Left colon (tissue), 2 donors: ENCODE measurements at regions not wholly inside any gene's neighbourhood (a gene's known extent, or its start where the extent isn't known, plus 50 kb on each side); places are given as distances from the start of the nearest gene placed in this dataset.

Source experiments
- ATAC-seq: fragments of 200-7000 bp; cut with Tn5 transposase; one replicate; pipeline ENCODE4 v1.9.1; 2020; ENCODE audit warnings: mild to moderate bottlenecking, moderate library complexity
- DNase-seq, 2 donors: peaks; one replicate each; pipeline ENCODE4 v3.0.0-alpha.2; 2020
- intact Hi-C, 2 donors: fragments of 100-400 bp; cut with DNase I in 1 of 2; cut with micrococcal nuclease in 1 of 2; formaldehyde crosslinking; loops; one replicate each; pipeline versions ENCODE4 v1.11.2 to v1.14.0; 2022; cut with DNase I, micrococcal nuclease
- donor health status: DM: no; HTN: no; CAD: no.
- donor health status: DM: yes; HTN: yes; CAD: no.

DNA sequence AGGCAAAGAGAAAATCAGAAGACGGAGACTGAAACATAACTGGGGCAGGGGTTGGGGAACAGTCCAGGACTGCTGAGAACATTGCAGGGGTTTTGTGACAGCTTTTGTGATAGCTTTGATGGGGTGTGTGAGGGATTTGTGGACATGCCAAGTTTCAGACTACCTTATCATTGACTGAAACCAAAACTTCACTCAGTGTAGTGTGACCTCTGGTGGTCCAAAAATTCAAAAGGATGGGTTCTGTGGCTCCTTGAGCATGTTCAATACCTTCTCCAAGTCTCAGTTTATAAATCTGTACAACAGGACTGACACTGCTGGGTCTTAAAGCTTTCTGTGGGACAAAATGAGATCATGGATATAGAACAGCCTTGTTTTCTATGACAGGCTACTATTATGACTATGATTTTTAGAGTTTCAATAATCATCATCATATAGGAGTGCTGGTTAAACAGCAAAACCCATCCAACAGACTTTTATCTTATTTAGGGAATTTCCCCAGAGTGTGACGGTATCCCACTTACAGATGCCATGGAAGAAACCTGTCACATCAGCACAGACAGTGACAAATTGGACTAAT, 259.2 kb upstream of the SLC14A2 start:
- DNase-seq, result no peak
- no peak for ATAC-seq
- intact Hi-C loops, result no loop called here

GRCh38 chr18:45357686-45358470, 257.4 kb upstream of the SLC14A2 start:
- intact Hi-C loops, result no loop called here
- no peak for DNase-seq
- no peak for ATAC-seq

DNA sequence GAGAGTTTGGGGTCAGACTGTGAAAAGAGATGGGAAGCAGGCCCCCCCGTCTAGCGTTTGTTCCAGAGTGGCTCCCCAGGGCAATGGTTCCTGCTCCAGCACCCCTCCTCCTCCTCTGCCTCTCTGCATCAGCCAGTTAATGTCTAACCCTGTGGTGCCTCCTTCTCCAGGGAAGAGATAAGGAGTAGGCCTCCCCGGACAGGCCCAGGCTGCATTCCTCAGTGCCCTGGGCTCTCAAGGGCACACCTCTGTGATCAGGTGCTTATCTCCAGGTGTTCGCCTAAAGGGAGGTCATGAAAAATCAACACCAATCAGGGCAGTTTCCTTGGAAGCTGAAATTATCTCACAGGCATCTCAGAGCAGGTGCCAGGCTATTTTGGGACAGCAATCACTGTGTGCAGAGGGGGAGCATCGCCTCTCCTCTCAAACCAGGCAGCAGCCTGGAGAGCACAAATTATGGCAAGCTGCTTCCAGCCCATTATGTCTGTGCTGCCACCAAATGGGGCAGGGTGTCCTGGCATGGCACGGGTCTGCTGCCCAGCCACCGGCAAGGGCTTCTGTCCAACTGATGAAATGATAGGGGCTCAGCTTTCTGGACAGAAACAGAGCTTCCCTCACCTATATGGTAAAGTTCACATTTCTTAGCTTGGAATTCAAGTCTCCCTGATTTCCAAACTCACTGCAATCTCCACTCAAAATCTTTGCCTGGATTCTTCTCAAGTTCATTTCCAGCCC, 255.8 kb upstream of the SLC14A2 start:
- intact Hi-C loops, result no loop called here
- DNase-seq (peak; percentile 25 to 69), ATAC-seq (peak; percentile 99)

- intact Hi-C loops, result no loop called here
- ATAC-seq (no peak), DNase-seq (no peak)
Measured at GRCh38 chr18:45361125-45361851, 254.0 kb upstream of the SLC14A2 start.

- intact Hi-C loops, result no loop called here
- no peak for ATAC-seq
- DNase-seq, result no peak
Measured at GRCh38 chr18:45363196-45363595, 252.1 kb upstream of the SLC14A2 start.

DNA sequence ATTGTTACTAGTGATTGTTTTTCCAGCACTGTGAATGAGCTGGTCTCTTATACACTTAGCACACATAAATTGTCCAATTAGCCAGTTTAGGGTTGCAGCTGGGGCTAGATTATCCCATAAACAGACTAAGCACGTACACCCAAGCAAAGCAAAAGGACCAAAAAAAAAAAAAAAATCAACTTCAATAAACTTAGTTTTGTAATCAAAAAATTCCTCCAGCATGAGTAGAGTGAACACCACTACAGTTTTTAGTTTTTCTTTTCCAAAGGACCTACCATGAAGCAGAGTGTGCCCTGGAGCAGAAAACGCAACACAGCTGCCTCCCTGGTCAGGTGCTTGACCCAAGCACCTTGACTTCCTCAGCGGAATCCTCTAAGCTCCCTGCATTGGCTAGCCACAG, 249.4 kb upstream of the SLC14A2 start:
- intact Hi-C loops, result no loop called here
- no peak for DNase-seq
- no peak for ATAC-seq

- no peak for ATAC-seq
- no peak for DNase-seq
- intact Hi-C loops, result no loop called here
Measured at GRCh38 chr18:45370255-45371010, 244.8 kb upstream of the SLC14A2 start.

DNA sequence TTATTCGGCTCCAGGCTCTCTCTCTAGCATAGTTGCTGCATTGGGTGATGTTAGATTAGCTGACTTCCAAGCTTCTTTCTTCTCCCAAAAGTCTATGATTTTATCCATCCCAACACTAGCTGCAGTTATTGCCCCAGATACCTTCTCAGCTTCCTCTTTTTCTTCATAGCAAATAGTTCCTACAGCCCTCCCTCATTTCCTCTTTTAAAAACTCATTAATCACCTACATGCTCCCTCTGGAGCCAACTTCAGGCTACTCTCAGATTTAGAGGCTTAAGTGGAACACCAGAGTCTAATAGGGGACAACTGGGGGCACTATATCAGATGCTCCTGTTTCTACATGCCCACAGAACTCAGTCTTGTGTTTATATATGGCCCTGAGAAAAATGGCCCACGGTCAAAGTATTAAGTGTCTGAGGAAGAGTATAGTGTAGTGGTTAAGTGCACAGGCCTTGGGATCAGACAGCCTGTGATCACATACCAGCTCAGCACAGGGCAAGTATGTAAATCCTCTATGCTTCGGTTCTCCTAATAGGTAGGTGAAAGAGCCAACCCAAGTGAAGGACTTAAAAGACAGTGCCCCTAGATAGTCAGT, 241.9 kb upstream of the SLC14A2 start:
- ATAC-seq (no peak), DNase-seq (no peak)
- intact Hi-C loops, result no loop called here

GRCh38 chr18:45374236-45374635, 241.0 kb upstream of the SLC14A2 start:
- intact Hi-C loops, result no loop called here
- no peak for DNase-seq
- no peak for ATAC-seq

- intact Hi-C loops, result no loop called here
- ATAC-seq (no peak), DNase-seq (no peak)
Measured at GRCh38 chr18:45374878-45375630, 240.2 kb upstream of the SLC14A2 start.

DNA sequence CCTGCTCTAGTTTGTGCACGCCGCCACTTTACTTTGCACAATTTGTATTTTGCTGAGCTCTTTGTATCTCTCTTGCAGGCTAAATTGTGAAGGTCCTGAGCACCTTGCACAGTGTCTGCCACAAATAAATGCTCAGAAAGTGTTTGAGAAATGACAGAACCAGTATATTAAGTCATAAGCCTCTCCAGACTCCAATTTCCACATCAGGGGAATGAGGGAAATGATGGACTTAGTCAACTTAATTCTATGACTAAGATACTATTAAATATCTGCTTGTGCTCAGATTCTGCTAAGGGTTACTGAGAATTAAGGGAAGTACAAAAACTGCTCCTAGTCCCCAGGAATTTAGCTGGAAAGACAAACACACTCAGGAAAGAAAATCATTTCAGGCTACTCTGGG, 239.1 kb upstream of the SLC14A2 start:
- DNase-seq (no peak), ATAC-seq (no peak)
- intact Hi-C loops, result no loop called here

- intact Hi-C loops, result no loop called here
- ATAC-seq (no peak), DNase-seq (no peak)
Measured at GRCh38 chr18:45378308-45378707, 237.0 kb upstream of the SLC14A2 start.

DNA sequence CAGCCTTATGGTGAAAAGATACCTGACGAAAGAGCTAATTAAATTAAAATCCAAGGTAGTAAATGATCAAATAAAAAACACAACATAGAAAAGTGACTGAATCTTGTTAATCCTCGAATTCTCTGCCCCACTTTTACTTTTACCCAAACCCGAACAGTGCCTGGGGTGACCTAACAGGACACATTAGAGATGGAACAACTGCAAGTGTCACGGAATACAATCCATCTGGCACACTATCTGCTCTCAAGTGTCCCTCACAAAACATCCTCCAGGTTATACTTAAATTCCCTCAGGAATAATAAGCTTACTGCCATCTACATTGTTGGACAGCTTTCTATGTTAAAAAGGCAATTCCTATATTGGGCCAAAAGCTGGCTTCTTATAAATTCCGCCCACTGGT, 236.3 kb upstream of the SLC14A2 start:
- no peak for ATAC-seq
- DNase-seq, result no peak
- intact Hi-C loops, result no loop called here

DNA sequence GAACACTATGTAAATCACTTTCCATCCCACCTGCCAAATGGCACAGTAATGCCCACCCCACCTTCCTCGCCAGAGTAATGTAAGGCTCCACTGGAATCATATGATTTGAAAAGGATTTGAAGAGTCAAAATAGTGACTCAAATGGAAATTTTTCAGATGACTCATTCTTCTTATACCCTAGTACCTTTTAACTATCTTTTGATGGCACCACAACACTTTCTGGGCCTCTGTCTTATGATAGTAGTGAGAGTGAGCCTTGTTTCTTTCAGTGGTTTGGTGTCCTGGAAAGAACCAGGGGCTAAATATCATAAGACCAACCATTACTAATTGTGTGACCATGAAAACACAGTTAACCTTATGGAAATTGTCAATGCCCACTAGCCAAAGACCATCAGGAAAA, 235.4 kb upstream of the SLC14A2 start:
- intact Hi-C loops, result no loop called here
- DNase-seq, result no peak
- ATAC-seq, result no peak

DNA sequence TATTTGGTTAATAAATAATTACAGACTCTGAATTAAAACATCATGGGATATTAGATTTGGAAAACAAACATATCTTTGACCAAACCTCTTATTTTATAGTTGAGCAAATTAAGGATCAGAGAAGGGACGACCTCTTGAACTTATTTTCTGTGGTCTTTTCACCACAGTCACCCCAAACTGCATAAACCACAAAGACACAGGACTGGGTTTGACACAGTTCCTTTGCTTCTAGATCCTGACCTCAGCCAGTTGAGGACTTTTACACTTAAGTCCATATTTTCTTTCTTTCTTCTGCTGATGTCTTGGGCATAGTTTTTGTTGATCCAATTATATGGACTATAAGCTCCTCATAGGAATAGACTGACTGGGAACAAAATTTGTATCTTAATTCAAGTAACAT, 234.0 kb upstream of the SLC14A2 start:
- DNase-seq (no peak), ATAC-seq (no peak)
- intact Hi-C loops, result no loop called here

DNA sequence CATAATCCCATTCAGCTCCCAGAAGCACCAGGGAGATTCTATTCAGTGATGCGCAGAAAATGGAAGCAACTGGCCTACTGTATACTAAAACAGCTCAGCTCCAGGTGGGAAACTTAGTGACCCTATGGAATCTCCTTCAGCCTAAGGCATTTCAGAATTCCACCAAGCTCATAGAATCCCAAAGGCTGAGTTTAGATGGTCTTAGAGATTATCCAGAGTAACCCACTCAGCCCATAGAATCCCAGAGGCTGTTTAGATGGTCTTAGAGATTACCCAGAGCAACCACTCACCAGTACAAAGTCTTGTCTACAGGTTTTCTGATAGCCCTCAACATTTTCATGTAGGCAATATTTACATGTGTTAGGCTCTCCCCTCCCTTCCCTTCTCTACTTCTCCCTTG, 232.0 kb upstream of the SLC14A2 start:
- no peak for ATAC-seq
- DNase-seq, result no peak
- intact Hi-C loops, result no loop called here

GRCh38 chr18:45384137-45384961, 230.9 kb upstream of the SLC14A2 start:
- ATAC-seq (peak; percentile 72), DNase-seq (peak; percentile 28 to 67)
- intact Hi-C loops, result no loop called here
